B cell (primary cell): ENCODE measurements at regions not wholly inside any gene's neighbourhood (a gene's known extent, or its start where the extent isn't known, plus 50 kb on each side); places are given as distances from the start of the nearest gene placed in this dataset.

Experiments
- ATAC-seq: fragments of 200-7000 bp; cut with Tn5 transposase; one replicate; pipeline ENCODE4 v1.10.0; 2021; ENCODE audit warnings: low read depth, mild to moderate bottlenecking, moderate number of reproducible peaks, moderate library complexity
- CTCF ChIA-PET: fragments of 350-600 bp; sonication (Branson Sonifier 250); formaldehyde crosslinking; loops from one replicate; lab custom pipeline; 2021; ENCODE audit warnings: antibody characterized with exemption, inconsistent platforms; lab: Charles Lee
- POLR2A ChIA-PET: fragments of 350-600 bp; sonication (Branson Sonifier 250); formaldehyde crosslinking; loops from one replicate; lab custom pipeline; 2021; ENCODE audit warnings: antibody characterized with exemption; lab: Charles Lee
- DNase-seq: peaks from one replicate; pipeline ENCODE4 v3.0.0; 2013
- H2AFZ ChIP-seq: 2 replicates; pipeline ENCODE4 v1.6.1; 2012; ENCODE audit warnings: mild to moderate bottlenecking, low read depth, low read length; ENCODE audit not compliant: insufficient read depth, poor library complexity, severe bottlenecking
- H3K27ac ChIP-seq, 2 donors: 1 replicate in 1 of 2; 2 replicates in 1 of 2; pipeline ENCODE4 v1.5.1; 2012 to 2013; ENCODE audit warnings: low read length in 2 of 2, mild to moderate bottlenecking in 2 of 2, moderate library complexity in 1 of 2
- H3K27me3 ChIP-seq, 4 experiments: fragments of 200-600 bp in 1 of 4; sonication (generic) in 1 of 4; replicated peaks in 1 of 4; 1 replicate in 2 of 4; 2 replicates in 2 of 4; pipeline versions ENCODE4 v1.6.1 to v1.7.0; 2013 to 2016; ENCODE audit warnings: low read length in 3 of 4, mild to moderate bottlenecking in 2 of 4, mixed read lengths in 1 of 4, moderate library complexity in 1 of 4; ENCODE audit not compliant: insufficient read depth in 4 of 4, control insufficient read depth in 3 of 4; ENCODE audit errors: control extremely low read depth in 1 of 4
- H3K36me3 ChIP-seq, 2 experiments: replicated peaks in 1 of 2; 1 replicate in 1 of 2; 2 replicates in 1 of 2; pipeline versions ENCODE4 v1.6.1 to v1.7.1; 2013; ENCODE audit warnings: low read length in 1 of 2; ENCODE audit not compliant: insufficient read depth in 2 of 2, control insufficient read depth in 1 of 2; ENCODE audit errors: control extremely low read depth in 1 of 2, extremely low read depth in 1 of 2
- H3K4me1 ChIP-seq, 2 donors: fragments of 200-600 bp in 1 of 2; sonication (generic) in 1 of 2; 1 replicate in 1 of 2; 2 replicates in 1 of 2; pipeline versions ENCODE4 v1.5.1 to v1.6.1; 2013 to 2017; ENCODE audit warnings: low read length in 2 of 2; ENCODE audit not compliant: control insufficient read depth in 2 of 2, insufficient read depth in 2 of 2
- H3K4me2 ChIP-seq: replicated peaks from 2 replicates; pipeline ENCODE3; 2012; ENCODE audit warnings: mild to moderate bottlenecking, low read depth, low read length; ENCODE audit not compliant: poor library complexity, severe bottlenecking
- H3K4me3 ChIP-seq, 5 experiments: fragments of 200-600 bp in 1 of 5; sonication (generic) in 1 of 5; 1 replicate in 3 of 5; 2 replicates in 2 of 5; pipeline versions ENCODE4 v1.5.1 to v1.7.0; 2011 to 2016; ENCODE audit warnings: low read length in 4 of 5, mild to moderate bottlenecking in 4 of 5, low read depth in 2 of 5, control low read depth in 1 of 5, moderate library complexity in 1 of 5; ENCODE audit not compliant: insufficient read depth in 1 of 5; ENCODE audit errors: control extremely low read depth in 1 of 5, extremely low read depth in 1 of 5
- H3K79me2 ChIP-seq: fragments of 200-600 bp; sonication (generic); one replicate; pipeline ENCODE4 v1.6.0; 2016; ENCODE audit warnings: low read length; ENCODE audit not compliant: control insufficient read depth, insufficient read depth
- H3K9ac ChIP-seq: fragments of 200-600 bp; sonication (generic); 2 replicates; pipeline ENCODE4 v1.6.1; 2017; ENCODE audit warnings: mild to moderate bottlenecking, low read length, moderate library complexity
- H3K9me3 ChIP-seq, 3 donors: one replicate each; pipeline versions ENCODE4 v1.6.1 to v1.7.1; 2013; ENCODE audit warnings: low read length in 2 of 3; ENCODE audit not compliant: control insufficient read depth in 2 of 3, insufficient read depth in 1 of 3; ENCODE audit errors: control extremely low read depth in 1 of 3
- H4K20me1 ChIP-seq: 2 replicates; pipeline ENCODE4 v1.6.0; 2012; ENCODE audit warnings: mild to moderate bottlenecking, low read length; ENCODE audit not compliant: insufficient read depth, control insufficient read depth, poor library complexity, severe bottlenecking
- H3K27ac Mint-ChIP-seq: one replicate; pipeline ENCODE4 v1.8.0; 2021; ENCODE audit warnings: mixed read lengths
- H3K27me3 Mint-ChIP-seq: one replicate; pipeline ENCODE4 v1.8.0; 2021; ENCODE audit warnings: mixed read lengths
- H3K4me1 Mint-ChIP-seq: one replicate; pipeline ENCODE4 v1.8.0; 2021; ENCODE audit warnings: mixed read lengths
- H3K4me3 Mint-ChIP-seq: one replicate; pipeline ENCODE4 v1.8.0; 2021; ENCODE audit warnings: mixed read lengths
- H3K9me3 Mint-ChIP-seq: one replicate; pipeline ENCODE4 v1.8.0; 2022; ENCODE audit warnings: mixed read lengths; ENCODE audit not compliant: insufficient read depth
- CTCF ChIP-seq: fragments of 200-600 bp; IDR thresholded peaks from one replicate; pipeline ENCODE4 v1.8.0; 2022; ENCODE audit warnings: antibody characterized with exemption, mild to moderate bottlenecking
- EZH2 ChIP-seq: IDR thresholded peaks from 2 replicates; pipeline ENCODE4 v1.6.1; 2012; ENCODE audit warnings: borderline replicate concordance, low read depth, mild to moderate bottlenecking, moderate library complexity, low read length; ENCODE audit not compliant: insufficient read depth, poor library complexity, severe bottlenecking
- WGBS: methylation state at CpG from one replicate; pipeline ENCODE4 v1.1.5; 2013; ENCODE audit warnings: missing lambda C conversion rate; ENCODE audit not compliant: insufficient coverage; 5-methylcytosine and 5-hydroxymethylcytosine counted together
- intact Hi-C: fragments of 100-400 bp; cut with micrococcal nuclease; formaldehyde crosslinking; loops from one replicate; pipeline ENCODE4 v1.10.0; 2022

DNA sequence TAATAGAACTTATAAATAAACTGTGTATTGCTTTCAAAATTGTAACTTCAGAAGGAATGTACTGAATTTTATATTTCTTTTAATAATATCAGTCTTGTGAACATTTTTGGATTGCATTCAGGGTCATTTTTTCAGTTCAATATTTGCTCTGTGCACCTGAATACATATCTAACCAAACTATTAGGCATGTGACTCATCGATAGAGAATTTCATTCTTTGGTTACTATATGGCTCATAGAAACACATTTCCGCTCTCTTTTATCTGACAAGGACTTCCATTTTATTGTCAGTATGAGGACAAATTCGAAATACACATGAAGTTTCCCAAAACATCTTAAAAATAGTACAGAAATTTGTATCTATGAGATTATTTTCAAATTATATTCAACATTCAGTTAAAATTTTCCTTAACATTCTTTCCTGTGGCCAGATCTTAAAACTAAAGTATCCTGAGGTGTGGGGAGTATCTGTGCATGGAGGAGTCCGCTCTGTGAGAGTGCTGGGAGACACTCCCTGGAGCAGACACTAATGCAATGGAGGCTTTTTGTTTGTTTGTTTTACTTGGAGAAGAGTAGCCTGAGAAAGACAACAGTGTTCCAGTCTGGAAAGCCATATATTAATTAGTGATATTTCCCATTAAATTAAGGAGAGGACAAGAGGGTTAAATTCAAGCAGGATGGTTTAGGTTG lies 483.6 kb downstream of the PCDH20 start:
- ATAC-seq, result no peak
- H3K27ac ChIP-seq, result no peak overlapping the region
- ChIA-PET CTCF (no interaction called here), POLR2A (no interaction called here)
- H3K4me2 ChIP-seq, result no peak overlapping the region
- Mint-ChIP-seq H3K27ac (no peak overlapping the region), H3K9me3 (peaks cover 2% of the 10 kb centered on the region), H3K4me1 (no peaks in the 10 kb centered on the region), H3K27me3 (no peaks in the 10 kb centered on the region), H3K4me3 (no peak overlapping the region)
- H3K79me2 ChIP-seq, result no peaks in the 10 kb centered on the region
- H2AFZ ChIP-seq, result no peak overlapping the region
- no peaks in the 10 kb centered on the region for H3K27me3 ChIP-seq
- DNase-seq, result no peak
- H4K20me1 ChIP-seq, result no peaks in the 10 kb centered on the region
- no peak overlapping the region for H3K4me3 ChIP-seq
- no peaks in the 10 kb centered on the region for H3K36me3 ChIP-seq
- intact Hi-C loops, result no loop called here
- no peak overlapping the region for H3K9ac ChIP-seq
- 33% methylated on average over 1 of the region's 4 CpGs for WGBS
- peaks cover 0 to 3% (median 0%) of the 10 kb centered on the region in 3 donors for H3K9me3 ChIP-seq
- no peaks in the 10 kb centered on the region for H3K4me1 ChIP-seq
- TF ChIP-seq EZH2 (no peak), CTCF (no peak)

GRCh38 chr13:60925686-60926085 lies 490.0 kb downstream of the PCDH20 start:
- no peak for ATAC-seq
- no peak overlapping the region for H3K4me3 ChIP-seq
- H3K4me1 Mint-ChIP-seq, result no peaks in the 10 kb centered on the region
- H3K27me3 Mint-ChIP-seq, result no peaks in the 10 kb centered on the region
- H4K20me1 ChIP-seq, result no peaks in the 10 kb centered on the region
- intact Hi-C loops, result no loop called here
- TF ChIP-seq CTCF, result no peak
- no peak for TF ChIP-seq EZH2
- H3K9me3 Mint-ChIP-seq, result no peaks in the 10 kb centered on the region
- H3K4me2 ChIP-seq, result no peak overlapping the region
- H3K4me3 Mint-ChIP-seq, result no peak overlapping the region
- H3K27me3 ChIP-seq, result no peaks in the 10 kb centered on the region
- H3K9ac ChIP-seq, result no peak overlapping the region
- no peak overlapping the region for H3K27ac ChIP-seq
- H3K4me1 ChIP-seq, result no peaks in the 10 kb centered on the region
- no peak overlapping the region for H2AFZ ChIP-seq
- peaks cover 0 to 3% (median 0%) of the 10 kb centered on the region in 3 donors for H3K9me3 ChIP-seq
- no peaks in the 10 kb centered on the region for H3K36me3 ChIP-seq
- POLR2A ChIA-PET, result no interaction called here
- no peak for DNase-seq
- WGBS, result 80% methylated on average over 2 of the region's 3 CpGs
- H3K79me2 ChIP-seq, result no peaks in the 10 kb centered on the region
- H3K27ac Mint-ChIP-seq, result no peak overlapping the region
- CTCF ChIA-PET, result no interaction called here
